SK-N-SH (cell line): ENCODE measurements at regions not wholly inside any gene's neighbourhood (a gene's known extent, or its start where the extent isn't known, plus 50 kb on each side); places are given as distances from the start of the nearest gene placed in this dataset.

Experiments used
- CTCF ChIA-PET: fragments of 300-600, 350-600 bp; formaldehyde crosslinking; extraction: SDS; loops from one replicate; lab custom pipeline; 2021; lab: Yijun Ruan, JAX
- POLR2A ChIA-PET: fragments of 350-600 bp; sonication (Branson Sonifier 250); formaldehyde crosslinking; extraction: SDS; loops from one replicate; lab custom pipeline; 2020; ENCODE audit warnings: antibody characterized with exemption, inconsistent platforms; lab: Yijun Ruan, JAX
- DNase-seq: peaks from one replicate; pipeline ENCODE4 v3.0.0; 2012
- H2AFZ ChIP-seq: fragments of 200-600 bp; sonication (generic); 2 replicates; pipeline ENCODE4 v1.8.1; 2016; ENCODE audit warnings: antibody characterized with exemption, mild to moderate bottlenecking, low read depth
- H3F3A ChIP-seq: fragments of 200-600 bp; sonication (generic); replicated peaks from 2 replicates; pipeline ENCODE3; 2016; ENCODE audit warnings: antibody characterized with exemption, mild to moderate bottlenecking; ENCODE audit not compliant: insufficient read depth
- H3K27ac ChIP-seq, 2 experiments: fragments of 200-500 bp in 1 of 2; fragments of 200-600 bp in 1 of 2; sonication (Bioruptor generic) in 1 of 2; sonication (generic), shearing (Covaris generic) in 1 of 2; 2 replicates each; pipeline versions ENCODE4 v1.5.1 to v1.6.1; 2014 to 2016; ENCODE audit warnings: low read depth in 2 of 2, inconsistent platforms in 1 of 2, low read length in 1 of 2, mild to moderate bottlenecking in 1 of 2, mixed read lengths in 1 of 2
- H3K27me3 ChIP-seq: fragments of 200-600 bp; sonication (generic), shearing (Covaris generic); 2 replicates; pipeline ENCODE4 v1.6.1; 2016; ENCODE audit warnings: mixed run types; ENCODE audit not compliant: insufficient read depth
- H3K36me3 ChIP-seq, 2 experiments: fragments of 200-500 bp in 1 of 2; fragments of 200-600 bp in 1 of 2; sonication (Bioruptor generic) in 1 of 2; sonication (generic) in 1 of 2; replicated peaks in 1 of 2; 2 replicates each; pipeline versions ENCODE3 to v1.5.1; 2014 to 2016; ENCODE audit warnings: low read length in 1 of 2, mild to moderate bottlenecking in 1 of 2; ENCODE audit not compliant: insufficient read depth in 2 of 2, control insufficient read depth in 1 of 2
- H3K4me1 ChIP-seq, 2 experiments: fragments of 200-500 bp in 1 of 2; fragments of 200-600 bp in 1 of 2; sonication (Bioruptor generic) in 1 of 2; sonication (generic), shearing (Covaris generic) in 1 of 2; 2 replicates each; pipeline versions ENCODE4 v1.5.1 to v1.6.1; 2014 to 2016; ENCODE audit warnings: low read depth in 1 of 2, low read length in 1 of 2, mixed run types in 1 of 2; ENCODE audit not compliant: insufficient read depth in 2 of 2, control insufficient read depth in 1 of 2
- H3K4me2 ChIP-seq: fragments of 200-600 bp; sonication (generic), shearing (Covaris generic); 2 replicates; pipeline ENCODE4 v1.6.1; 2017; ENCODE audit warnings: mixed run types
- H3K4me3 ChIP-seq, 2 experiments: fragments of 200-500 bp in 1 of 2; fragments of 200-600 bp in 1 of 2; sonication (Bioruptor generic) in 1 of 2; sonication (generic), shearing (Covaris generic) in 1 of 2; 2 replicates each; pipeline versions ENCODE4 v1.5.1 to v1.8.1; 2014 to 2016; ENCODE audit warnings: low read depth in 2 of 2, inconsistent platforms in 1 of 2, low read length in 1 of 2, mild to moderate bottlenecking in 1 of 2, mixed read lengths in 1 of 2, moderate library complexity in 1 of 2
- H3K79me2 ChIP-seq: fragments of 200-600 bp; sonication (generic); 2 replicates; pipeline ENCODE4 v1.8.1; 2017; ENCODE audit warnings: mild to moderate bottlenecking; ENCODE audit not compliant: insufficient read depth
- H3K9ac ChIP-seq: fragments of 200-600 bp; sonication (generic); 2 replicates; pipeline ENCODE4 v1.6.1; 2017; ENCODE audit warnings: mixed run types
- H3K9me2 ChIP-seq: fragments of 200-600 bp; sonication (generic); 2 replicates; pipeline ENCODE4 v1.6.1; 2017; ENCODE audit warnings: mixed run types
- H3K9me3 ChIP-seq: fragments of 200-600 bp; sonication (generic); 2 replicates; pipeline ENCODE4 v1.6.1; 2017; ENCODE audit warnings: mixed run types, mild to moderate bottlenecking, moderate library complexity
- H4K20me1 ChIP-seq: fragments of 200-600 bp; sonication (generic); 2 replicates; pipeline ENCODE4 v1.6.1; 2017; ENCODE audit warnings: mild to moderate bottlenecking, mixed run types; ENCODE audit not compliant: insufficient read depth
- CHD2 ChIP-seq: fragments of 150-350 bp; IDR thresholded peaks from 2 replicates; pipeline ENCODE4 v1.6.1; 2018; ENCODE audit warnings: low read length; ENCODE audit not compliant: partially characterized antibody
- ELF1 ChIP-seq: IDR thresholded peaks from 2 replicates; pipeline ENCODE4 v1.4.0; 2012
- EZH2phosphoT487 ChIP-seq: fragments of 200-600 bp; sonication (generic); IDR thresholded peaks from 2 replicates; pipeline ENCODE4 v1.6.1; 2017; ENCODE audit warnings: low read depth, mixed run types, mild to moderate bottlenecking, antibody characterized with exemption, moderate library complexity, borderline replicate concordance
- FOSL2 ChIP-seq: IDR thresholded peaks from 2 replicates; pipeline ENCODE4 v1.4.0; 2012; ENCODE audit warnings: low read depth, mild to moderate bottlenecking, moderate library complexity, borderline replicate concordance
- FOXJ3 ChIP-seq: sonication (generic); formaldehyde crosslinking; IDR thresholded peaks from 2 replicates; pipeline ENCODE4 v1.5.1; 2020; ENCODE audit warnings: mild to moderate bottlenecking, missing genetic modification reagents
- FOXM1 ChIP-seq: IDR thresholded peaks from 2 replicates; pipeline ENCODE4 v1.4.0; 2012; ENCODE audit warnings: low read depth, mild to moderate bottlenecking
- MXI1 ChIP-seq: IDR thresholded peaks from 2 replicates; pipeline ENCODE4 v1.6.1; 2012; ENCODE audit warnings: mild to moderate bottlenecking, low read depth, low read length, improper control_type of control experiment
- NRF1 ChIP-seq: IDR thresholded peaks from 2 replicates; pipeline ENCODE4 v1.6.1; 2012; ENCODE audit warnings: low read depth, mild to moderate bottlenecking, low read length
- PBX3 ChIP-seq: IDR thresholded peaks from 2 replicates; pipeline ENCODE4; 2012
- RAD21 ChIP-seq: IDR thresholded peaks from 2 replicates; pipeline ENCODE4 v1.6.1; 2012; ENCODE audit warnings: mild to moderate bottlenecking, low read length
- RCOR1 ChIP-seq: fragments of 150-350 bp; IDR thresholded peaks from 2 replicates; pipeline ENCODE4 v1.6.1; 2017; ENCODE audit warnings: antibody characterized with exemption, low read length
- SIN3A ChIP-seq: IDR thresholded peaks from 2 replicates; pipeline ENCODE4 v1.6.1; 2012; ENCODE audit warnings: low read depth, mild to moderate bottlenecking, low read length, moderate library complexity, borderline replicate concordance
- TAF1 ChIP-seq: IDR thresholded peaks from 2 replicates; pipeline ENCODE4 v1.6.1; 2012; ENCODE audit warnings: low read depth, mild to moderate bottlenecking, low read length, moderate library complexity, borderline replicate concordance
- TEAD4 ChIP-seq: IDR thresholded peaks from 2 replicates; pipeline ENCODE4 v1.4.0; 2012; ENCODE audit warnings: mild to moderate bottlenecking, borderline replicate concordance; ENCODE audit not compliant: insufficient read depth
- WGBS: methylation state at CpG from one replicate; pipeline ENCODE4 v1.1.6; 2017; ENCODE audit warnings: low lambda C conversion rate; 5-methylcytosine and 5-hydroxymethylcytosine counted together
- TF ChIP-seq, protein P1 (sequence below): IDR thresholded peaks from 2 replicates; pipeline ENCODE4 v1.4.0; 2012; ENCODE audit warnings: low read depth, borderline replicate concordance
- TF ChIP-seq, protein P2 (sequence below): IDR thresholded peaks from 2 replicates; pipeline ENCODE4 v1.4.0; 2012; ENCODE audit warnings: low read depth
- TF ChIP-seq, protein P3 (sequence below): IDR thresholded peaks from 2 replicates; pipeline ENCODE4 v1.4.0; 2012; ENCODE audit warnings: low read depth, borderline replicate concordance
- TF ChIP-seq, protein P4 (sequence below): fragments of 200-600 bp; sonication (generic); IDR thresholded peaks from 2 replicates; pipeline ENCODE4 v1.6.1; 2017; ENCODE audit warnings: antibody characterized with exemption, mild to moderate bottlenecking, moderate library complexity

GRCh38 chr6:91173651-91174050 lies 586.8 kb upstream of the MAP3K7 start:
- Histone ChIP-seq H3K4me3 (no peak overlapping the region), H3K9ac (no peak overlapping the region), H3K9me2 (no peaks in the 10 kb centered on the region), H3K27ac (no peak overlapping the region), H3K36me3 (no peaks in the 10 kb centered on the region), H3K4me1 (peaks cover 0 to 5% of the 10 kb centered on the region in 2 experiments; a peak in 1 of 4 replicates), H2AFZ (no peak overlapping the region), H3K27me3 (no peaks in the 10 kb centered on the region), H3K4me2 (no peak overlapping the region), H3K9me3 (no peaks in the 10 kb centered on the region), H4K20me1 (no peaks in the 10 kb centered on the region), H3F3A (no peaks in the 10 kb centered on the region)
- no peak for DNase-seq
- POLR2A ChIA-PET: no interaction called here
- WGBS: 44% methylated on average over 3 of the region's 3 CpGs
- CTCF ChIA-PET: no interaction called here
- no peak for TF ChIP-seq TEAD4
- TF ChIP-seq EZH2phosphoT487: no peak
- TF ChIP-seq, protein P1, sequence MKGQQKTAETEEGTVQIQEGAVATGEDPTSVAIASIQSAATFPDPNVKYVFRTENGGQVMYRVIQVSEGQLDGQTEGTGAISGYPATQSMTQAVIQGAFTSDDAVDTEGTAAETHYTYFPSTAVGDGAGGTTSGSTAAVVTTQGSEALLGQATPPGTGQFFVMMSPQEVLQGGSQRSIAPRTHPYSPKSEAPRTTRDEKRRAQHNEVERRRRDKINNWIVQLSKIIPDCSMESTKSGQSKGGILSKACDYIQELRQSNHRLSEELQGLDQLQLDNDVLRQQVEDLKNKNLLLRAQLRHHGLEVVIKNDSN: no peak
- no peak for TF ChIP-seq PBX3
- no peak for TF ChIP-seq SIN3A
- no peak for TF ChIP-seq FOXJ3 (CRISPR knock-in tag)
- no peak for TF ChIP-seq TAF1
- TF ChIP-seq FOXM1: no peak
- no peak for TF ChIP-seq FOSL2
- TF ChIP-seq, protein P2, sequence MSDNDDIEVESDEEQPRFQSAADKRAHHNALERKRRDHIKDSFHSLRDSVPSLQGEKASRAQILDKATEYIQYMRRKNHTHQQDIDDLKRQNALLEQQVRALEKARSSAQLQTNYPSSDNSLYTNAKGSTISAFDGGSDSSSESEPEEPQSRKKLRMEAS: no peak
- TF ChIP-seq, protein P3, sequence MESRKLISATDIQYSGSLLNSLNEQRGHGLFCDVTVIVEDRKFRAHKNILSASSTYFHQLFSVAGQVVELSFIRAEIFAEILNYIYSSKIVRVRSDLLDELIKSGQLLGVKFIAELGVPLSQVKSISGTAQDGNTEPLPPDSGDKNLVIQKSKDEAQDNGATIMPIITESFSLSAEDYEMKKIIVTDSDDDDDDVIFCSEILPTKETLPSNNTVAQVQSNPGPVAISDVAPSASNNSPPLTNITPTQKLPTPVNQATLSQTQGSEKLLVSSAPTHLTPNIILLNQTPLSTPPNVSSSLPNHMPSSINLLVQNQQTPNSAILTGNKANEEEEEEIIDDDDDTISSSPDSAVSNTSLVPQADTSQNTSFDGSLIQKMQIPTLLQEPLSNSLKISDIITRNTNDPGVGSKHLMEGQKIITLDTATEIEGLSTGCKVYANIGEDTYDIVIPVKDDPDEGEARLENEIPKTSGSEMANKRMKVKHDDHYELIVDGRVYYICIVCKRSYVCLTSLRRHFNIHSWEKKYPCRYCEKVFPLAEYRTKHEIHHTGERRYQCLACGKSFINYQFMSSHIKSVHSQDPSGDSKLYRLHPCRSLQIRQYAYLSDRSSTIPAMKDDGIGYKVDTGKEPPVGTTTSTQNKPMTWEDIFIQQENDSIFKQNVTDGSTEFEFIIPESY: no peak
- no peak for TF ChIP-seq ELF1
- TF ChIP-seq, protein P4, sequence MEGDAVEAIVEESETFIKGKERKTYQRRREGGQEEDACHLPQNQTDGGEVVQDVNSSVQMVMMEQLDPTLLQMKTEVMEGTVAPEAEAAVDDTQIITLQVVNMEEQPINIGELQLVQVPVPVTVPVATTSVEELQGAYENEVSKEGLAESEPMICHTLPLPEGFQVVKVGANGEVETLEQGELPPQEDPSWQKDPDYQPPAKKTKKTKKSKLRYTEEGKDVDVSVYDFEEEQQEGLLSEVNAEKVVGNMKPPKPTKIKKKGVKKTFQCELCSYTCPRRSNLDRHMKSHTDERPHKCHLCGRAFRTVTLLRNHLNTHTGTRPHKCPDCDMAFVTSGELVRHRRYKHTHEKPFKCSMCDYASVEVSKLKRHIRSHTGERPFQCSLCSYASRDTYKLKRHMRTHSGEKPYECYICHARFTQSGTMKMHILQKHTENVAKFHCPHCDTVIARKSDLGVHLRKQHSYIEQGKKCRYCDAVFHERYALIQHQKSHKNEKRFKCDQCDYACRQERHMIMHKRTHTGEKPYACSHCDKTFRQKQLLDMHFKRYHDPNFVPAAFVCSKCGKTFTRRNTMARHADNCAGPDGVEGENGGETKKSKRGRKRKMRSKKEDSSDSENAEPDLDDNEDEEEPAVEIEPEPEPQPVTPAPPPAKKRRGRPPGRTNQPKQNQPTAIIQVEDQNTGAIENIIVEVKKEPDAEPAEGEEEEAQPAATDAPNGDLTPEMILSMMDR: no peak
- no peak for TF ChIP-seq NRF1
- no peak for TF ChIP-seq MXI1
- TF ChIP-seq RCOR1: no peak
- no peak for TF ChIP-seq CHD2
- no peak for TF ChIP-seq RAD21
- TF ChIP-seq, all 33 proteins: peak for 0
- H3K79me2 ChIP-seq: no peaks in the 10 kb centered on the region
